Stimulated activated naive CD4-positive, alpha-beta T cell (primary cell): ENCODE measurements at regions not wholly inside any gene's neighbourhood (a gene's known extent, or its start where the extent isn't known, plus 50 kb on each side); places are given as distances from the start of the nearest gene placed in this dataset.
"Not testable (repeated sequence)": the region's sequence is repeated elsewhere in the genome, so short reads cannot be mapped to it uniquely, and the experiment has no call there.

Experiments
- DNase-seq, 6 experiments: peaks; one replicate each; lab custom pipeline; 2025; lab: John Stamatoyannopoulos, UW

DNA sequence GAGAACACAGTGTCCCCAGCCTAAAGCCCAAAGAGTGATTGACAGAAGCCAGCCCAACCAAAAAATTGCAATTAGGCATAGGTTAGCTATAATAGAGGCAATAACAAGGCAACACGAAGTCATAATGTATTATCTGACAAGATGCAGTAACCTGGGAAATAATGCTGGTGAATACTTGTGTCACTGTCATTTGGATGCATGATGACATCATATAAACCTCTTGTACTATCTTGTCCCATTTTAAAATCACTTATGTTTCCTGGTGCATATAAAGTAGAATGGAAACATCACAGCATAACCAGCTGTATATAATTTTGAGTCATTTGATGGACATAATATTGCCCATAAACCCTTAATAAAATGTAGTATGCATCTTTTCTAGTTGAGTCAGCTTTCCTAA, 1138.3 kb upstream of the LRRTM3 start:
- no peak for DNase-seq

- DNase-seq: no peak
These were observed 1137.6 kb upstream of the LRRTM3 start for GRCh38 chr10:65788271-65788670.

- DNase-seq: no peak
These were observed 1133.9 kb upstream of the LRRTM3 start for GRCh38 chr10:65791979-65792378.

- no peak for DNase-seq
These were observed 1132.0 kb upstream of the LRRTM3 start for GRCh38 chr10:65793738-65794425.

DNA sequence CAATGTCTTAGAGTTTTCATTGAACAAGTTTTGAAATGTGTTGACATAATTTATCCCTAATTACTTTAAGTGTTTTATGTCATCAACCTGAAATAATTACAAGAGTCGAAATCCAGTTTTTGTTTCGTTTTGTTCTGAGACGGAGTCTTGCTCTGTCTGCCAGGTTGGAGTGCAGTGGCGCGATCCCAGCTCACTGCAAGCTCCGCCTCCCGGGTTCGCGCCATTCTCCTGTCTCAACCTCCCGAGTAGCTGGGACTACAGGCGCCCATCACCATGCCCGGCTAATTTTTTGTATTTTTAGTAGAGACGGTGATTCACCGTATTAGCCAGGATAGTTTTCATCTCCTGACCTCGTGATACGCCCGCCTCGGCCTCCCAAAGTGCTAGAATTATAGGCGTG, 1131.0 kb upstream of the LRRTM3 start:
- DNase-seq: not testable (repeated sequence)

- no peak for DNase-seq
These were observed 1129.4 kb upstream of the LRRTM3 start for GRCh38 chr10:65796472-65796871.

DNA sequence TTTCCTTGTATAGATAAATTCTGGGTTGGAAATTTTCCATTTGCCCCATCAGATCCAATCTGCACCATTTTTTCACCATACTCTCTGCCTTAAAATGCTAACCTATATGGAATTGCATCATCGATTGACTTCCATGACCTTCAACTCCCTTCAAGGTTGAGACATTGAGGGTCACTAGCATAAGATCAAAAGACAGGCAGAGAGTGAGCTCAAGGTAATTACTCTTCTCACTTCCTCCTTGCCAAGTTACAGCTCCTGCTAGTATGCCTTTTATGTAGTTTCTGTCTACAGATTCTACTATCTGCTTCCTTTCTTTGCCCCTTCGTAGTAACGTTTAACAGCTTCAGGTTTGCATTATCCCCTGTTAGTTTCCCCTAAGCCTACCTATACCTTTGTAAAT, 1127.7 kb upstream of the LRRTM3 start:
- DNase-seq: no peak

DNA sequence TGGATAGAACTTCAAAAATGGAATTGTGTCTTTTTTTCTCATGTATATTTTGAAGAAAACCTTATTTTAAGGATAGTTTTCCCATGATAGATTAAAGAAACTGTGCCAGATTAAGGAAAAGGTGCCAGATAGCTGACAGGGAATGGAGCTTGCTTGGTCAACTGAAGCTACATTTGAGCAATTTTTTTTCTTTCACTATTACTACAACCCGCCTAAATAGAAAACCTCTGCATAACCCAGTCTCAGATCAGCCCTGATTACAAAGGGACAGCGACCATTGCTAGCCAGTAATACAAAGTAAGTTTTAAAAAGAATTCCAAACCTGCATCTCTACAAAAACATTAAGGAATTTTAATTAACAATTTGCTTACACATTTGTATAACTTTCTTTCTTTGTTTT, 1123.4 kb upstream of the LRRTM3 start:
- no peak for DNase-seq

- DNase-seq: no peak
These were observed 1120.3 kb upstream of the LRRTM3 start for GRCh38 chr10:65805511-65805910.

GRCh38 chr10:65805993-65806392, 1119.8 kb upstream of the LRRTM3 start:
- DNase-seq: no peak

- no peak for DNase-seq
These were observed 1117.0 kb upstream of the LRRTM3 start for GRCh38 chr10:65808687-65809333.

GRCh38 chr10:65811931-65812525, 1113.8 kb upstream of the LRRTM3 start:
- no peak for DNase-seq

GRCh38 chr10:65816536-65816935, 1109.3 kb upstream of the LRRTM3 start:
- no peak for DNase-seq

- DNase-seq: no peak
These were observed 1106.8 kb upstream of the LRRTM3 start for GRCh38 chr10:65818990-65819389.

DNA sequence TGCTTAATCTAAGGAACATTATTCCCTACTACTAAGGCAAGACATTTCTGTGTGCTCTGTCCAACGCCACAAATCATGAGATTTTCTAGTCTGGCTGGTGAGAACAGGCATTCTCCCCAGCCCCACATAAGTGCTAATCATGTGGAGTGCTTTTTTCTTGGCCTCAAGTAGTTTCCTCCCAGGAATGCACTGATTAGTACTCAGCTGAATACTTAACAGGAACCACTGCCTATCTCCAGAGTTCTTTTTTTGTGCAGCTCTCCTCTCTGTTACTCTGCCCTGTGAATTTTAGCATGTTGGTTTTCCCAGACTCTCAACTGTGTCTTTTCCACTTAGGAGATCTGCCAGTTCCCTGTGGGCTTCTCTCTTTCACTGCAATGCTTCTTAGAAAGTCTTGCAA, 1098.5 kb upstream of the LRRTM3 start:
- DNase-seq: no peak

- no peak for DNase-seq
These were observed 1087.0 kb upstream of the LRRTM3 start for GRCh38 chr10:65838811-65839210.

DNA sequence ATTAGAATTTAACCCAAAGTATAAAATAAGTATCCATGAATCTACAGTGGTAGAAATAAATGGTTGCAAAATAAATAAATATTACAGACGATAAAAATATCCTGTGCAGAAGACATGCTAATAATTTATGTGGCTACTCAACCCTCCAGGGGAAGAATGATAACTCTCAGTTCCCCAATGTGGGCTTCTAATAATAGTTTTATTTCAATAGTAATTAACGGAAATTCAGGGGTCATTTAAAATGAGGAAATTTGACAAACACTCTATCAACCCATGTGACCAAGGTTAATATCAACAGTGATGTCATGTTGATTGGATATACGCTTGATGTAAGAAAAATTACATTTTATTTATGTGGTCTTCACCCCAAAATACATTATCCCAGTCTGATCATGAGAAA, 1082.6 kb upstream of the LRRTM3 start:
- no peak for DNase-seq

GRCh38 chr10:65845916-65846315, 1079.9 kb upstream of the LRRTM3 start:
- DNase-seq: no peak

DNA sequence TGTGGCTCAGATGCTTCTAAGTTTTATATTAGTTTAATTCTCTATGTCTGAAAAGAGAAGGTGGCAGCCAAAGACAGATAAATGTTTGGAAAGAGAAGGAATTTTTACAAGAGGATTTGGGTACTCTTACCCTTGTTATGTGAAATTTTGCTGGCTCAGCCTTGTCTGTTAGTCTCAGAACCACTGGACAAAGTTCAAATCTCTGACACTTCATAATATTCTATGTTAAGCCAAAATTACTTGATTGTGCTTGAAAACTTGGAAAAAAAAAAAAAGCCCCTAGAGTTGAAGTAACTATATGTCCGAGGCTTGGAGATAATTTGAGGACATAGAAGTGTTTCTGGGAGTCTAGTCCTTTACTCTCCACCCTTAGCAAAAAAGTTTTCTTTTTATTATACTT, 1079.3 kb upstream of the LRRTM3 start:
- no peak for DNase-seq

- DNase-seq: no peak
These were observed 1078.9 kb upstream of the LRRTM3 start for GRCh38 chr10:65846949-65847348.

DNA sequence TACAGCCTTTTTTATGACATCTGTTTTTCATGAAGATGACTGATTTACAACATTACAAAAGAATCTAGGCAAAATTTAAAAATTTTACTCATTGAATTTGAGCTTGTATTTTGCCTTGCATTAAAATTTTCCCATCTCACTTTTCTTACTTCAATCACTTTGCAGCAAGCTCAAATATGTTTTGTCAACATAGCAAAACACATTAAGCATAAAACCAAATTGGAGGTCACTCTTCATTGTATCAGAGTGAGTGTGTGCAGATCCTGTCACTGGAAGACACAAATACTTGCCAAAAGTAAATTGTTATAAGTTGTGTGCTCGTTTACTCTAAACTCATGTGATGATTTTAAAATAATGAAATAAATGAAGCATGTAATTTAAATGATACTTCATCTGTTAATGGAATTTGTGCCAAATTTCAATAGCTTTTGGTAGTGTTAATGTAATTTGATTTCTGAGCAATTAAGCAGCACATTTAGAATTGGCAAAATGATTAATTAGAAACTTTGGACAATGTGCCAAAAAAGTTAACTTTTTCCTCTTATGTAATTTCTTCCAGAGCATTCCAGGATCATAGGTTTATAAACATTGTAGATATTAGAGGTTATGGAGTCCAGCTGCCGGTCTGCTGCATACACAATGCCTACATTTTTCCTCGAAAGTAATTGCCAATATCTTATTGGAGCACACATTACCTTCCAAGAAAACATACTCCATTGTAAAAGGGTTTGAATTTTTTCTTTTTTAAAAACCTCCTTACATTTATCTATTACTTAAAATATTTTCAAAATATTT, 1078.2 kb upstream of the LRRTM3 start:
- no peak for DNase-seq

- no peak for DNase-seq
These were observed 1067.0 kb upstream of the LRRTM3 start for GRCh38 chr10:65858841-65859240.

DNA sequence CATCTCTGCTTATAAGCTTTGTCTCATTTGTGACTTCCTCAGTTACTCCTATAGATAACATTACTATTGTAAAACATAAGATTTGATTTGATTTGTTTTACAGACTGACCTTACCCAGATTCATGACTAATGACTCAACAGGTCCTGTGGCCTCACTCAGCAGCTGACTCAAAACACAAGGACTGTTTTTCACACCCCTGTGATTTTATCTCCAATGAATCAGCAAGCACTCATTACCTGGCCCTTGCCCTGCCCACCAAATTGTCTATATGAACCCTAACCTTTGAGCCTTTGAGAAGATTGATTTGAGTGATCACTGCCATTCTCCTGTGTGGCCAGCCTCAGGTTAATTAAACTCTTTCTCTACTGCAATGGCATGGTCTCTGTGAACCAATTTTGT, 1064.6 kb upstream of the LRRTM3 start:
- no peak for DNase-seq
